Uterus (tissue), 3 donors: ENCODE measurements at regions not wholly inside any gene's neighbourhood (a gene's known extent, or its start where the extent isn't known, plus 50 kb on each side); places are given as distances from the start of the nearest gene placed in this dataset.
A peak's percentile ranks its signal among the peaks of the same experiment; 100 is the strongest.

Experiments used
- DNase-seq, 2 donors: peaks; one replicate each; pipeline ENCODE4 v3.0.0-alpha.2; 2019 to 2020
- H3K27ac ChIP-seq, 2 donors: fragments of 200-600 bp; sonication (generic); 1 replicate in 1 of 2; 2 replicates in 1 of 2; pipeline ENCODE4 v1.5.1; 2016 to 2018
- H3K27me3 ChIP-seq, 2 donors: fragments of 200-600 bp; sonication (generic); one replicate each; pipeline ENCODE4 v1.5.1; 2018 to 2019; ENCODE audit warnings: control low read depth in 1 of 2
- H3K36me3 ChIP-seq, 2 donors: fragments of 200-600 bp; sonication (generic); one replicate each; pipeline ENCODE4 v1.5.1; 2019; ENCODE audit warnings: control low read depth in 1 of 2
- H3K4me1 ChIP-seq, 2 donors: fragments of 200-600 bp; sonication (generic); one replicate each; pipeline ENCODE4 v1.5.1; 2018 to 2019; ENCODE audit warnings: control low read depth in 1 of 2
- H3K4me3 ChIP-seq, 2 donors: fragments of 200-600 bp; sonication (generic); 1 replicate in 1 of 2; 2 replicates in 1 of 2; pipeline ENCODE4 v1.5.1; 2018 to 2019; ENCODE audit warnings: mild to moderate bottlenecking in 1 of 2
- H3K9me3 ChIP-seq, 2 donors: fragments of 200-600 bp; sonication (generic); one replicate each; pipeline ENCODE4 v1.5.1; 2019; ENCODE audit warnings: control low read depth in 1 of 2
- POLR2A ChIP-seq, 2 donors: fragments of 450-650 bp; IDR thresholded peaks; one replicate each; pipeline ENCODE4 v1.6.1; 2016; ENCODE audit warnings: antibody characterized with exemption in 2 of 2, mild to moderate bottlenecking in 1 of 2, moderate library complexity in 1 of 2
- intact Hi-C: fragments of 100-400 bp; cut with DNase I; formaldehyde crosslinking; loops from one replicate; pipeline ENCODE4 v1.15.1; 2023; ENCODE audit warnings: low total_unique reads
- TF ChIP-seq, protein P1 (sequence below), 4 experiments: fragments of 200-600 bp in 2 of 4; fragments of 450-650 bp in 2 of 4; sonication (generic) in 2 of 4; IDR thresholded peaks; one replicate each; pipeline ENCODE4 v1.5.1; 2016 to 2019; ENCODE audit warnings: antibody characterized with exemption in 4 of 4, mild to moderate bottlenecking in 2 of 4, moderate library complexity in 1 of 4
- donor health status: DM: yes; HTN: yes; CAD: no.

DNA sequence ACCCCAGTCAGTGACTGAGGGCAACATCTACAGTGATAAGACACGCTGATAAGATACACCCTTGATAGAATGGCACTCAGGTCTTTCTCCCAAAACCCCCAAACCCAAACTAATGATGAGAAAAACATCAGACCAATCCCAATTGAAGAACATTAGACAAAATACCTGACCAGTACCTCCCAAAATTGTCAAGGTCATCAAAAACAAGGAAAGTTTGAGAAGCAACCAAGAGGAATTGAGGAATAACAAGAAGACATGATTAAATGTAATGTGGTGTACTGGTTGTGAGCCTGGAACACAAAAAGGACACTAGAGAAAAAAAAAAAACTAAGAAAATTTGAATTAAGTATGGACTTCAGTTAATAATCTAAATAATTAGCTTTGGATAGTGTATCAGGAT, 222.8 kb downstream of the GAS1 start:
- intact Hi-C loops = loop anchor here (10.0 kb wide), 1 partner anchor 240 kb away; no protein-coding TSS in a partner anchor
- no peaks in the 10 kb centered on the region for H3K9me3 ChIP-seq
- peak overlapping the region in 1 of 2 donors; percentile 84 for H3K27ac ChIP-seq
- DNase-seq = no peak
- H3K4me1 ChIP-seq = peaks cover 6 to 10% of the 10 kb centered on the region in 2 donors
- no peak for TF ChIP-seq POLR2A (IDR thresholded peaks at IDR 0.05)
- TF ChIP-seq, protein P1, sequence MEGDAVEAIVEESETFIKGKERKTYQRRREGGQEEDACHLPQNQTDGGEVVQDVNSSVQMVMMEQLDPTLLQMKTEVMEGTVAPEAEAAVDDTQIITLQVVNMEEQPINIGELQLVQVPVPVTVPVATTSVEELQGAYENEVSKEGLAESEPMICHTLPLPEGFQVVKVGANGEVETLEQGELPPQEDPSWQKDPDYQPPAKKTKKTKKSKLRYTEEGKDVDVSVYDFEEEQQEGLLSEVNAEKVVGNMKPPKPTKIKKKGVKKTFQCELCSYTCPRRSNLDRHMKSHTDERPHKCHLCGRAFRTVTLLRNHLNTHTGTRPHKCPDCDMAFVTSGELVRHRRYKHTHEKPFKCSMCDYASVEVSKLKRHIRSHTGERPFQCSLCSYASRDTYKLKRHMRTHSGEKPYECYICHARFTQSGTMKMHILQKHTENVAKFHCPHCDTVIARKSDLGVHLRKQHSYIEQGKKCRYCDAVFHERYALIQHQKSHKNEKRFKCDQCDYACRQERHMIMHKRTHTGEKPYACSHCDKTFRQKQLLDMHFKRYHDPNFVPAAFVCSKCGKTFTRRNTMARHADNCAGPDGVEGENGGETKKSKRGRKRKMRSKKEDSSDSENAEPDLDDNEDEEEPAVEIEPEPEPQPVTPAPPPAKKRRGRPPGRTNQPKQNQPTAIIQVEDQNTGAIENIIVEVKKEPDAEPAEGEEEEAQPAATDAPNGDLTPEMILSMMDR (IDR thresholded peaks at IDR 0.05) = no peak
- no peaks in the 10 kb centered on the region for H3K36me3 ChIP-seq
- H3K27me3 ChIP-seq = no peaks in the 10 kb centered on the region
- H3K4me3 ChIP-seq = no peak overlapping the region

DNA sequence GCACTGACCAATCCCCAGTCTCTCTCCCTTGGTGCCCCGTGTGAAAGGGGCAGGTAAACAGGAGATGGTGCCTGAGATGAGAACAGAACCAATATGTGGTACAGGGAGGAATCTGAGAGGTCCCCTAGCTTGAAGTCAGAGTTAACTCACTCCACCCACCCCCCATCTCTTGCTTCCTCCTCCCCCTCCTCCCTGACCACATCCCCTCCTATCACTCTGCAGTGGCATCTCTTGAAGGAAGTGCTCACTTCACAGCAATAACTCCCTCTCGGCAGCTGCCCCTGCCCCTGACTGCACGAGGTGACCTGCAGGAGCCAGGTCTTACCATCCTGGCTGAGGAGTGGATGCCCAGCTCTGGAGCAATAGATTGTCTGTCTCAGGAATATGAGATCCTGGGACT, 224.0 kb downstream of the GAS1 start:
- H3K4me1 ChIP-seq = peaks cover 6 to 10% of the 10 kb centered on the region in 2 donors
- intact Hi-C loops = loop anchor here (10.0 kb wide), 1 partner anchor 239 kb away; no protein-coding TSS in a partner anchor
- H3K27me3 ChIP-seq = no peaks in the 10 kb centered on the region
- no peak for DNase-seq
- no peaks in the 10 kb centered on the region for H3K36me3 ChIP-seq
- no peak overlapping the region for H3K4me3 ChIP-seq
- H3K9me3 ChIP-seq = no peaks in the 10 kb centered on the region
- H3K27ac ChIP-seq = peak overlapping the region; percentile 84 to 94
- TF ChIP-seq POLR2A (IDR thresholded peaks at IDR 0.05) = no peak
- TF ChIP-seq, protein P1 (IDR thresholded peaks at IDR 0.05) = no peak

DNA sequence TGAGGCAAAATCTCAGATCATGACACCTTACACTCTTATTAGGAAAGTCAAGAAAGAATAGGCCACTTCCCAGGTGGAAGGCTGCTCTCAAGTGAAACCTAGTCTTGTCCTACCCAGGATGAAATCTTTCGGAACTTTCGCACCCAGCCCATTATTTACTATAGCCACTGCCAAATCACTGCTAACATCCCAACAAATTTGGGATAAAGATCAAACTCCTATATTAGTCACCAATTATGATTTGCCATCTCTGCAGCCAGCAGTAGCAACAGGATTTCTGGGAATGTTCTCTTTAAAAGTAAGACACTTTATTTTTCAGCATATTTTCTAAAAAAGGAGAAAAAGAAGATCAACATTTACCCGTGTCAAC, 224.6 kb downstream of the GAS1 start:
- no peak for DNase-seq
- no peaks in the 10 kb centered on the region for H3K36me3 ChIP-seq
- no peak overlapping the region for H3K4me3 ChIP-seq
- peak overlapping the region; percentile 84 to 94 for H3K27ac ChIP-seq
- no peaks in the 10 kb centered on the region for H3K9me3 ChIP-seq
- intact Hi-C loops = loop anchor here (10.0 kb wide), 1 partner anchor 238 kb away; no protein-coding TSS in a partner anchor
- TF ChIP-seq POLR2A (IDR thresholded peaks at IDR 0.05) = no peak
- TF ChIP-seq, protein P1 (IDR thresholded peaks at IDR 0.05) = no peak
- peaks cover 6 to 10% of the 10 kb centered on the region in 2 donors for H3K4me1 ChIP-seq
- no peaks in the 10 kb centered on the region for H3K27me3 ChIP-seq

DNA sequence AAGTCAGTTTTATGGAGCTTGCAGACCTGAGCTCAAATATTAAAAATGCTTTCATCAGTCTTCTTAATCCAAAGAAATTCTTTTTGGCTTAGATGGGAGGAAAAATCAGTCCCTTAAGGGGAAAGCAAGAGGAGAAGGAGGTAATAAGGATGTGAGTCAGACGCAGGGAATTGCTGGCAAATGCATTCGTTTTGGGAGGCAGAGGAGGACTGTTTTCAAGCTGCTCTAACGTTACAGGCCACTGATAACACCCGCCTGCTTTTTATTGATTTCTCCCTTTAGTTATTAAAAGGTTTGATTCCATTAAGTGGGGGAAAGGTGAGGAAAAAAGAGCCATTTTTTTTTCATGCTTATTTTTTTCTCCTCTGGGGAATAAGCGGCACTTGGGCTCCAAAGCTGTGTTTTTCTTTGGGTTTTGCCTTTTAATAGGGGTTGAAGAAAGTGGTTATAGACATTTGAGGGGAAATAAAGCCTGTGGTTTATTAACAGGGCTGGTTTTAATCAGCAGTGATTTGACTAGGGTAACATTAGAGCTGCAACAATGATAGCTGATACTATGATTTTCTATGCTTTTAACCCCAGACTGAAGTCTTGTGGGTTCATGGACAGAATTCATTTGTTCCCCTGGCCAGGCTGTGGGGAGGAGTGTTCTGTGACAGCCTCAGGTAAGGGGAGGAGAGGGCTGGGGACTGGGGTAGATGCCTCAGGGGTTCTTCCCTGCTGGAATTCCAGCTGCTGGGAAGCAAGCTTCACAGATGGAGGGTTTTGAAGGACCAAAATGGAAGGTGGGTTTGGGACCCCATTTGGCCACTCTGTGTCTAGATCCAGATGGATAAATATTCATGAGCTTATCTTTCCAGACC, 225.2 kb downstream of the GAS1 start:
- intact Hi-C loops = loop anchor here (10.0 kb wide), 1 partner anchor 237 kb away; no protein-coding TSS in a partner anchor

More for the DNA sequence above, 225.2 kb downstream of the GAS1 start:
- Histone ChIP-seq H3K9me3 (no peaks in the 10 kb centered on the region), H3K27me3 (no peaks in the 10 kb centered on the region), H3K27ac (peak overlapping the region; percentile 84 to 94), H3K4me3 (no peak overlapping the region), H3K36me3 (no peaks in the 10 kb centered on the region), H3K4me1 (peaks cover 6 to 10% of the 10 kb centered on the region in 2 donors)
- peak; percentile 73 to 86 for DNase-seq
- no peak for TF ChIP-seq POLR2A (IDR thresholded peaks at IDR 0.05)
- TF ChIP-seq, protein P1 (IDR thresholded peaks at IDR 0.05) = no peak
